Mesothelial cell of epicardium (in vitro differentiated cells): ENCODE measurements at regions not wholly inside any gene's neighbourhood (a gene's known extent, or its start where the extent isn't known, plus 50 kb on each side); places are given as distances from the start of the nearest gene placed in this dataset.

Experiments used
- DNase-seq, 2 experiments: peaks; one replicate each; pipeline ENCODE4 v3.0.0; 2021; ENCODE audit warnings: low spot score in 2 of 2; ENCODE audit not compliant: unreplicated experiment in 2 of 2
- H3K27ac Mint-ChIP-seq: 2 replicates; pipeline ENCODE4 v1.8.0; 2021; ENCODE audit warnings: mixed read lengths
- H3K27me3 Mint-ChIP-seq: 2 replicates; pipeline ENCODE4 v1.8.0; 2021; ENCODE audit warnings: low read depth, mixed read lengths
- H3K36me3 Mint-ChIP-seq: 2 replicates; pipeline ENCODE4 v1.8.0; 2021; ENCODE audit warnings: mixed read lengths
- H3K4me1 Mint-ChIP-seq: 2 replicates; pipeline ENCODE4 v1.8.0; 2021; ENCODE audit warnings: mixed read lengths
- H3K4me3 Mint-ChIP-seq: 2 replicates; pipeline ENCODE4 v1.8.0; 2021; ENCODE audit warnings: mild to moderate bottlenecking, moderate library complexity, mixed read lengths
- H3K9me3 Mint-ChIP-seq: 2 replicates; pipeline ENCODE4 v1.8.0; 2021; ENCODE audit warnings: mixed read lengths
- TF ChIP-seq, protein P1 (sequence below): fragments of 200-600 bp; sonication (generic); IDR thresholded peaks from one replicate; pipeline ENCODE4 v1.5.0; 2021; ENCODE audit warnings: antibody characterized with exemption; ENCODE audit not compliant: unreplicated experiment

DNA sequence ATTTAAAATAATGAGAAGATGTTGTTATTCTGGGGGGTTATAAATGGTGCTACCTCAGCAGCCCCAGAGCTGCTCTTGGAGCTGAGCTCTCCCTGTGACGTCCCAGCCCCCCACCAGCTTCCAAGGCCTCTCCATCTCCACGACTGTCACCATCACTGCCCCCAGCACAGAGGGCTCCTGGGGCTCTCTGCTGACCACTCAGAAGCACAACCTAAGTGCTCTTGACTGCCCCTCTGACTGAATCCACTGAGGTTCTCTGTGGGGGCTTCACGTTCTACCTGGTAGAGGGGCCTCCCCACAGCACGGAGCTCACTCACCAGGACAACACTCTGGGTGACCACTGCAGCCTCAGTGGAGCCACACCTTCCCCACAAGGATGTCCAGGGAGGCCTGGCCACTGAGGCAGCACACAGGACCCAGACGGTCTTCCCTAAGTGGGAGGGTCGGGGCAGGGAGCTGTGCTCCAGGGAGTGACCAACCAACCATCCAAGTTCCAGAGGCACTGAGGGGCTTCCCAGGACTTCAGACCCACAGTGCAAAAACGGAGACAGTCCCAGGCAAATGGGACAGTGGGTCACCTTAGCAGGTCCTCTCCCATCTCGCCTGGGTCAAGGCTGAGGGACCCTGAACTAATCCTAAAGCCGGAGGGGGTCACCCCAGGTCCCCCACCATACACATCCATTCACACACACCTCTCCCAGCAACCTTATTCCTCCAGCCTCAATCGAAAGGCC lies 121.0 kb upstream of the PPP2R2D start:
- no peaks in the 10 kb centered on the region for H3K4me1 Mint-ChIP-seq
- H3K4me3 Mint-ChIP-seq = no peak overlapping the region
- peaks cover 3% of the 10 kb centered on the region for H3K36me3 Mint-ChIP-seq
- peaks cover 51% of the 10 kb centered on the region for H3K9me3 Mint-ChIP-seq
- TF ChIP-seq, protein P1, sequence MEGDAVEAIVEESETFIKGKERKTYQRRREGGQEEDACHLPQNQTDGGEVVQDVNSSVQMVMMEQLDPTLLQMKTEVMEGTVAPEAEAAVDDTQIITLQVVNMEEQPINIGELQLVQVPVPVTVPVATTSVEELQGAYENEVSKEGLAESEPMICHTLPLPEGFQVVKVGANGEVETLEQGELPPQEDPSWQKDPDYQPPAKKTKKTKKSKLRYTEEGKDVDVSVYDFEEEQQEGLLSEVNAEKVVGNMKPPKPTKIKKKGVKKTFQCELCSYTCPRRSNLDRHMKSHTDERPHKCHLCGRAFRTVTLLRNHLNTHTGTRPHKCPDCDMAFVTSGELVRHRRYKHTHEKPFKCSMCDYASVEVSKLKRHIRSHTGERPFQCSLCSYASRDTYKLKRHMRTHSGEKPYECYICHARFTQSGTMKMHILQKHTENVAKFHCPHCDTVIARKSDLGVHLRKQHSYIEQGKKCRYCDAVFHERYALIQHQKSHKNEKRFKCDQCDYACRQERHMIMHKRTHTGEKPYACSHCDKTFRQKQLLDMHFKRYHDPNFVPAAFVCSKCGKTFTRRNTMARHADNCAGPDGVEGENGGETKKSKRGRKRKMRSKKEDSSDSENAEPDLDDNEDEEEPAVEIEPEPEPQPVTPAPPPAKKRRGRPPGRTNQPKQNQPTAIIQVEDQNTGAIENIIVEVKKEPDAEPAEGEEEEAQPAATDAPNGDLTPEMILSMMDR = no peak
- no peak overlapping the region for H3K27ac Mint-ChIP-seq
- no peak for DNase-seq
- no peaks in the 10 kb centered on the region for H3K27me3 Mint-ChIP-seq

- no peak overlapping the region for H3K4me3 Mint-ChIP-seq
- H3K27me3 Mint-ChIP-seq = no peaks in the 10 kb centered on the region
- no peak overlapping the region for H3K27ac Mint-ChIP-seq
- peaks cover 3% of the 10 kb centered on the region for H3K36me3 Mint-ChIP-seq
- peak in 1 of 2 experiments; percentile 7 for DNase-seq
- H3K9me3 Mint-ChIP-seq = peaks cover 44% of the 10 kb centered on the region
- H3K4me1 Mint-ChIP-seq = no peaks in the 10 kb centered on the region
- TF ChIP-seq, protein P1 = no peak
Observed at GRCh38 chr10:131781076-131781475, 119.7 kb upstream of the PPP2R2D start.

DNA sequence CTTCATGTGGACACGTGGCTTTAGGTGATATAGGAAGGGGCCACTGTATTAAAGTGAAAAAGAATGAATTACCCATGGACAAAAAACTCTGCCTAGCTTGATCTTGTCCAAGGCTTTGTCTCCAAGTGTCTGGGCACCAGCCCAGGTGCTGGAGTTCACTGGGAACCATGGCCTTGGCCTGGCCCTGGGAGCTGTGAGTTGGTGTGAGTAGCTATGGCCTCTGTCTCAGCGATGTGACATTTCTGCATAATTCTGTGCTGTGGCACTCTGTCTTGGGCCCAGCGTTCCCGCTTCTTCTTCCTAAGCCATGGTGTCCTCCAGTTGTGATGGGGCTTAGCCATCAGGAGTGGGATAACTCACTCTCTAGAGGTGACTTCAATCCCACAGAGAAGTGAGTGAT lies 119.0 kb upstream of the PPP2R2D start:
- Mint-ChIP-seq H3K27me3 (no peaks in the 10 kb centered on the region), H3K36me3 (peaks cover 3% of the 10 kb centered on the region), H3K4me1 (no peaks in the 10 kb centered on the region), H3K4me3 (no peak overlapping the region), H3K27ac (no peak overlapping the region), H3K9me3 (peaks cover 38% of the 10 kb centered on the region)
- TF ChIP-seq, protein P1 = no peak
- DNase-seq = peak in 1 of 2 experiments; percentile 10

GRCh38 chr10:131784363-131785120 lies 116.3 kb upstream of the PPP2R2D start:
- Mint-ChIP-seq H3K4me3 (no peak overlapping the region), H3K27me3 (peaks cover 6% of the 10 kb centered on the region), H3K9me3 (peaks cover 21% of the 10 kb centered on the region), H3K4me1 (no peaks in the 10 kb centered on the region), H3K27ac (no peak overlapping the region), H3K36me3 (no peaks in the 10 kb centered on the region)
- no peak for DNase-seq
- TF ChIP-seq, protein P1 = no peak

GRCh38 chr10:131785121-131785460 lies 115.7 kb upstream of the PPP2R2D start:
- no peak for DNase-seq
- no peaks in the 10 kb centered on the region for H3K36me3 Mint-ChIP-seq

More at GRCh38 chr10:131785121-131785460, 115.7 kb upstream of the PPP2R2D start:
- TF ChIP-seq, protein P1 = no peak
- Mint-ChIP-seq H3K27me3 (peaks cover 6% of the 10 kb centered on the region), H3K9me3 (peaks cover 18% of the 10 kb centered on the region), H3K27ac (no peak overlapping the region), H3K4me1 (no peaks in the 10 kb centered on the region), H3K4me3 (no peak overlapping the region)
